ENCODE measurements at regions not wholly inside any gene's neighbourhood (a gene's known extent, or its start where the extent isn't known, plus 50 kb on each side); places are given as distances from the start of the nearest gene placed in this dataset.
"Not testable (repeated sequence)": the region's sequence is repeated elsewhere in the genome, so short reads cannot be mapped to it uniquely, and the experiment has no call there.

DNA sequence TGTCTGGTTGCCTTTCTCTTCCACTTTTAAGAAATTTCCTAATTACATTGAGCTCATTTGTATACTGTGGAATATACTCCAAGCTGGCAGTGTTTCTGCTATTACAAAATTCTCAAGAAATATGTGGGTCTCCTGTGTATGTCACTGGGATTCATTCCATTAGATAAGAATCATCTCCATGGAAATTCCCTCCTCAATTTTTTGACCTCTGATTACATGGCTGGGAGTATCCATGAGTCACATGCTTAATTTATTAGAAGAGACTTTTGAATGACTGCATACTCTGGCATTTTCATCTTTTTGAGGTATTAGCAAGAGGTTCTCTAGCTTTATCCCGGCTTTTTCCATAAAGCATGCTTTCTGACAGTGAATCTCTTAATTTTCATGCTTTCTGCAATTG, 665.5 kb upstream of the CNTNAP5 start:
- in situ Hi-C loops (cut with HindIII; ENCODE audit: low pct_unique_long_range_greater_than_20kb, low sequenced_read_pairs) = no loop called here
- no peak for DNase-seq (ENCODE audit: low read depth)

DNA sequence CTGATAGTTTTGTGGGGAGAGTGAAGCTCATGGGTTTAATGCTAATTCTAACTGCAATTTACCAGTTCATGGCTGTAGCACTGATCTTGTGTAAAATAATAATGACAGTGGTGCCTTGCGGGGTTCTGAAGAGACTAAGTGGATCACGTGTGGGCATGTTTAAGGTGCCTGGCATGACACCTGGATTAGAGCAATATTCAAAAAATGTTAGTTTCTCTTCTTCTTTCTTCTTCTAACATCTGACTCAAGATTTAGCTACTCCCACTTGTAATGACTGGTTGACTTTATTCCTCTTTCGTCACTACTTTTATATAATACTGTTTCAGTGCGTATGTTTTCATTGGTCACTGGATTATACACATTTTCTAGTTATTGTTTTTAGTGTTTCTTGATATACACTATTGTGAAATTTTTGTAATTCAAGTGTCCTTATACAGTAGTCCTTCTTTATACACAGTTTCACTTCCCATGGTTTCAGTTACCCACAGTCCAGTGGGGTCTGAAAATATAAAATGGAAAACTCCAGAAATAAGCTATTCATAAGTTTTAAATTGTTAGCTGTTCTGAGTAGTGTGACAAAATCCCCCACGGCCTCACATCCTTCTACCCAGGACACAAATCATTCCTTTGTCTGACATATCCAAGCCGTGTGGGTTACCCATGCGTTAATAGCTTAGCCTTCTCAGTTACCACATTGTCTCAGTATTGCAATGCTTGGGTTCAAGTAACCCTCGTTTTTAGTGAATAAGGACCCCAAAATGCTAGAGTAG, 662.2 kb upstream of the CNTNAP5 start:
- no peak for DNase-seq (ENCODE audit: low read depth)
- in situ Hi-C loops (cut with HindIII; ENCODE audit: low pct_unique_long_range_greater_than_20kb, low sequenced_read_pairs) = no loop called here

DNA sequence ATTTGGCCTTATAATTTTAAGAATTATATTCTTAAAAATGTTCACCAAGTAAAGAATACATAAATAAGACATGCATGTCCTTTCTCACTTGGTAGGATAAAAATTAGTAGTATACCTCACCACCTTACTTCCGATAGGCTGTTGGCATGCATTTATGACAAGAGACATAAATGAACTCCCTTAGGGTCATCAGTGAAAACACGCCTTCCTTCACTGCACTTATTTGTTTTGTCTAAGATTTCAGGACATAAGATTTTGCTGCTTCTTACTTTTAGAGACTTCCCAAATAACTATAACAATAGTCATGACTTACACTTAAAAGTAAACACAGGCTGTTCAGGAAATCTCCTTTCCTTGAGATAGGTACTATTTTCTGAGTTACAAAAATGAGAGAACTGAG, 661.3 kb upstream of the CNTNAP5 start:
- in situ Hi-C loops (cut with HindIII; ENCODE audit: low pct_unique_long_range_greater_than_20kb, low sequenced_read_pairs) = no loop called here
- DNase-seq (ENCODE audit: low read depth) = no peak

DNA sequence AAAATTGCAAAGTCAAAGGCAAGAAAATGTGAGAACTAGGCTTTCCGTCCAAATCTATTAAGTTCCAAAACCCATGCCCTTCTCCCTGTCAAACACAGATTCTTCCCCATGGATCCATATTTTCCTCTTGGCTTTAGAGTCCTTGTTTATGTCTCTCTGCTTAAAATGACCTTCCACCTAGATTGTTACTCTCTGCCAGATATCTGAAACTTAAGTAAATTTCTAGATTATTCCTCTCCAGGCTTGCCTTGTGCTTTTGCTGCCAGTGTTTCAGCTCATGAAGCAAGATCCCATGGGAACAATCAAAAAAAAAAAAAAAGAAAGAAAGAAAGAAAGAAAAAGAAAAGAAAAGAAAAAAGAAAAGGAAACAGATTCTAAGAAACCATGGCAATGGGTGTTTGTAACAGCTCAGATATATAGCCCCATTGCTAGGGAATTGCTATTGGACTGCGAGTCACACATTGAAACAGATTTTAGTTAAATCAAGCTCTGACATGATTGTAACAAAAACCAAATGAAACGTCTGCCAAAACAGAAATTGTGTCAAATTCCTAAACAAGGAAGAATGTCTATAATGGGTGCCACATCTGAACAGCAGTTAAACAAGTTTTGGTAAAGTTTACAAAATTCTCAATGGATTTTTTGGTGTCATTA, 660.7 kb upstream of the CNTNAP5 start:
- in situ Hi-C loops (cut with HindIII; ENCODE audit: low pct_unique_long_range_greater_than_20kb, low sequenced_read_pairs) = no loop called here
- DNase-seq (ENCODE audit: low read depth) = no peak

DNA sequence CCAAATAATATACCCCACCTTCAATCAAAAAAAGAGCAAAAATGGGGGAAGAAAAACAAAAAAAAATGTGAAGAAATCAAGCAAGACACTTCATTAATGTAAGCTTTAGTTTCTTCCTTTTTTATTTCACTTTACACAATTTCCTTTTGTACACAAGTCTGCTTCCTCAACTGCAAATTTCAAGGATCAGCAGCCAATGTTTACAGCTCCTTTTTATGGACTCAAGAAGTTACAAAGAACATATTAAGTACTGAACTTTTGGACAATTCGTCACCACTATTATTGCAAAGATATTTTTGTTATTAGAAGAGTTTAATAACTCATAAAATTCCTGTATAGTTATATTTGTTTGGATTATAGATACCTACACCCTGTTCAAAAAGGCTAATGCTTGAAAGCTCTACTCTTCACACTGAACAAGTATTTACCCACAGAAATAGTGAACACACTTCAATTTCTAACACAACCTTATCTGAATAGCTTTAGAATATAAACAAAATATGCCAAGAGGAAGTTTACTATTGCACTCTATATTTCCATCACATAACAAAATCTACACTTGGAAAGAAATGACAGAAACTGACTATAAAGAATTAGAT, 658.7 kb upstream of the CNTNAP5 start:
- in situ Hi-C loops (cut with HindIII; ENCODE audit: low pct_unique_long_range_greater_than_20kb, low sequenced_read_pairs) = no loop called here
- DNase-seq (ENCODE audit: low read depth) = no peak

DNA sequence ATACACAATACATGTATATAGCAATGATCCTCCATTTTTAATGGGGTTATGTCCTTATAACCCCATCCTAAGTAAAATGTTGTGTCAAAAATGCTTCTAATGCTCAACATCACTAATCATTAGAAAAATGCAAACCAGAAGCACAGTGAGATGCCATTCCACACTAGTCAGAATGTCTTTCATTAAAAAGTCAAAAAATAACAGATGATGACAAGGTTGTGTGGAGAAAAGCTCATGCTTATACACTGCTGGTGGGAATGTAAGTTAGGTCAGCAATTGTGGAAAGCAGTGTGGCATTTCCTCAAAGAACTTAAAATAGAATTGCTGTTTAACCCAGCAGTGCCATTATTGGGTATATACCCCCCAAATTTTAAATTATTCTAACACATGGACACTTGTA, 654.9 kb upstream of the CNTNAP5 start:
- in situ Hi-C loops (cut with HindIII; ENCODE audit: low pct_unique_long_range_greater_than_20kb, low sequenced_read_pairs) = no loop called here

DNA sequence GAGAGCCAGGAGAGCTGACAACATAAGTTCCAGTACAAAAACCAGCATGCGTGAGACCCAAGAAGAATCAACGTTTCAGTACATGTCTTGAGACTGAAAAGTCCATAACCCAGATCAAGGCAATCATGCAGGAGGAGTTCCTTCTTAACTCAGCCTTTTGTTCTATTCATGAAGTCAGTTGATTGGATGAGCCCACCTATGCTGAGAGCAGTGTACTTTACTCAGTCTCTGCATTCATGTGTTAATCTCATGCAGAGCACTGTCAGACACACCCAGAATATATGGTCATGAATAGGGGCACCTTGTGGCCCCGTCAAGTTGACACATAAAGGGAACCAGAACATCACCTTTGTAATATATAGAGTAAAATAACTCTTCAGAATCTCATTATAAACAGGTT, 653.6 kb upstream of the CNTNAP5 start:
- in situ Hi-C loops (cut with HindIII; ENCODE audit: low pct_unique_long_range_greater_than_20kb, low sequenced_read_pairs) = no loop called here
- no peak for DNase-seq (ENCODE audit: low read depth)

More for the DNA sequence above, 654.9 kb upstream of the CNTNAP5 start:
- DNase-seq (ENCODE audit: low read depth) = no peak

DNA sequence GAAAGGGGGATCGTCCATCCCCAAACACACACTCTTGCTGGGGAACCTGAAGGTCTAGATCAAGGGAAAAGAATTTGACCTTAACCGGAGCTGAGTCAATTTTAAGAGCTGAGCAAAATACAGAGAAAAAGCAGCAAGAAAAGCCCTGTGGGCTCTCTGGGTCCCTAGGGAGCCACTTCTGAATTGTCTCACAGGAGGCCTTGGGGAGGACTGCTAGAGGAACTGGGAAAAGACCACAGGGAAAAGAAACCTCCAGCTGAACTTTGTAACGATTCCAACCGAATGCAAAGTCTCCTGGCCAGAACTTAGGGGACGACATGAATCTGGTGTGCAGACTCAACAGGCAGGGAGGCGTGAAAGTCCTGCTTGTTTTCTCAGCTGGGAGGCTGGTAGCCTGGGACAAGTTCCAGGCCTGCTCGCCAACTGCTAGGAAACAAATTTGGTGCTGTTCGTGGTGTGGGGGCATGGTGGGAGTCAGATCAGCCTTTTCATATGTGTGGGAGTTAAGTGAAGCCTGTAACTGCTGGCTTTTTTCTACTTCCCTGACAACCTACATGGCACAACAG, 644.6 kb upstream of the CNTNAP5 start:
- DNase-seq (ENCODE audit: low read depth) = no peak
- in situ Hi-C loops (cut with HindIII; ENCODE audit: low pct_unique_long_range_greater_than_20kb, low sequenced_read_pairs) = no loop called here

DNA sequence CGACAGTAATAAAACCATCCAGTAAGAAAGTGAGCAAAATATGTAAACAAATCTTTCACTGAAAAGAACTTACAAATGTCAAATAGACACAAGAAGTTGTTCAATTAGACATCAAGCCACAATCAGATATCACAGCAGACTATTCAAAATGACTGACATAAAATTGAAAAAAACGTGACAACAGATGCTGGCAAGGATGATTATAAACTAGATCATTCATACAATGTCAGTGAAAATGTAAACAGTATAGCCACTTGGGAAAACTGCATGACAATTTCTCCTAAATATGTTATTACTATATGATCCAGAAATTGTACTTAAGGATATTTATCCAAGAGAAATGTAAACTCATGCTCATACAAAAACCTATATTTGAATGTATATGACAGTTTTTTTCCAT, 609.4 kb upstream of the CNTNAP5 start:
- in situ Hi-C loops (cut with HindIII; ENCODE audit: low pct_unique_long_range_greater_than_20kb, low sequenced_read_pairs) = no loop called here
- no peak for DNase-seq (ENCODE audit: low read depth)

DNA sequence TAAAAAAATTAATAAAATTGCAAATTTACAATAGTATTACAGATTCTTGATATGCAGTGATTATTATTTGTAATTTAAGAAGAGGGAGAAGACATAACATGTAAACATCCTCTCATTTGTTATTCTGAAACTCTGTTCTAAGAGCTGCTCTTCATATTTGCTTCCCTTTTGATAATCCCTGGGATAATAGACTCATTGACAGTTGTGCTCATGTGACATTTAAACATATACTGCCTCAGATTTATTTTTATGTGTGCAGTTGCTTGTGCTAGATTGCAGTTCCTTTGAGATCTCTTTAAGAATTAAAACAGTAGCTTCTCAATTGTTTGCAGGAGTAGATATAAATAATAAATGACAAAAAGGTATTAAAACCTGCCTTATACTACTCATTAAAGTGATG, 605.1 kb upstream of the CNTNAP5 start:
- no peak for DNase-seq (ENCODE audit: low read depth)
- in situ Hi-C loops (cut with HindIII; ENCODE audit: low pct_unique_long_range_greater_than_20kb, low sequenced_read_pairs) = no loop called here

DNA sequence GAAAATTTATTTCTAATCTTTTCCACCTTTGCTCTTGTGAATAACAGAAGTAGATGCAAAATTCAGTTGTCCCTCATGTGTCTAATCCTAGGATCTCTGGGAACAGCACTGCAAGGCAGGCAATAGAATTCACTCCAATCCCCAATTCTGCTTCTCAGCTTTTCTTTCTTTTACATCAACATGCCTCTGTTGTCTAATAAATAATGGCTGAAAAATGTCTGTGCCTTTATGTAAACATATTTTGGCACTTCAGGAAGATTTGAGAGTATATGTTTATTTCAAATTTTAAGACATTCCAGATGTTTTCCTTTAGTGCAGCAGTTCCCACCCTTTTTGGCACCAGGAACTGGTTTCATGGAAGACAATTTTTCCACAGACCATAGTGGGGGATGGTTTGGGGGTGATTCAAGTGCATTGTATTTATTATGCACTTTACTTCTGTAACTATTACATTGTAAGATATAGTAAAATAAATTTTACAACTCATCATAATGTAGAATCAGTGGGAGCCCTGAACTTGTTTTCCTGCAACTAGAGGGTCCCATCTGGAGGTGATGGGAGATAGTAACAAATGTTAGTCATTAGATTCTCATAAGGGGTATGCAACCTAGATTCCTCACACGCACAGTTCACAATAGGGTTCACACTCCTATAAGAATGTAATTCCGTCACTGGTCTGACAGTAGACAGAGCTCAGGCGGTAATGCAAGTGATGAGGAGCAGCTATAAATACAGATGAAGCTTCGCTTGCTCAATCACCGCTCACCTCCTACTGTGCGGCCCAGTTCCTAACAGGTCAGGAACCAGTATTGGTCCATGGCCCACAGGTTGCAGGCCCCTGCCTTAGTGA, 590.3 kb upstream of the CNTNAP5 start:
- in situ Hi-C loops (cut with HindIII; ENCODE audit: low pct_unique_long_range_greater_than_20kb, low sequenced_read_pairs) = no loop called here
- DNase-seq (ENCODE audit: low read depth) = no peak

DNA sequence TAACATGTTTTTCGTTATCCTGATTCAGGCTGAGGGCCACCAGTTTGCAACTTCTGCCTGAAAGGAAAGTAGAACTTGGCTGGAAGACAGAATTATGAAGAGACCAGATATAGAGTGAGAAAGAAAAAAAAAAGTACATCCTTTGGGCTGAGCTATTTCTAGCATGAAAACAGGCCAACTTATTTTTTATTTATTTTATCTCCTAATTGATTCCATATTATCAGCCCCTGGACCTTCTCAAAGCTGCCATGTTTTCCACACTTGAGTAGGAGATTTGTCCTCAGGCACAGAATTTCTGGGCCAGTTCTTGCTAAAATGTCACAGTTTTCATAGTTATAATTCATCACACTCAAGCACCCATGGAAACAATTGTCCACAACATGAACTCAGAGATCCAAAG, 586.8 kb upstream of the CNTNAP5 start:
- in situ Hi-C loops (cut with HindIII; ENCODE audit: low pct_unique_long_range_greater_than_20kb, low sequenced_read_pairs) = no loop called here
- no peak for DNase-seq (ENCODE audit: low read depth)

DNA sequence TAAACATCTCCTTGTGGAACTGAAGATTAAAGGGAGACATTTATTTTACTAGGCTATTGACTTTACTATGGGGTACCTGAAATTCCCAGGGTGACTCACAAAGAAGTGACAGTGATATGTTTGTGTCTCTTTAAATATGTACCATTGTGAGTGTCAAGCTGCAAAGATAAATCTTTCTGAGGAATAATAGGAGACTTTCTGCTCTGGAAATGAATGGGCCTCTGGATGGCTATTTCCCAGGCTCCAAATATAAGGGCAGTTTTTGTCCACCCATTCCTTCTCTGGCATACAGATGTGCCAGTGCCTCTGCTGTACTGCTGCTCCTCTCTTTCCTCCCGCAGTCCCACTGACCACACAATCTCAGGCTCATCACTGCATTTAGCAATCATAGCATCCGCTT, 586.4 kb upstream of the CNTNAP5 start:
- in situ Hi-C loops (cut with HindIII; ENCODE audit: low pct_unique_long_range_greater_than_20kb, low sequenced_read_pairs) = no loop called here
- no peak for DNase-seq (ENCODE audit: low read depth)

DNA sequence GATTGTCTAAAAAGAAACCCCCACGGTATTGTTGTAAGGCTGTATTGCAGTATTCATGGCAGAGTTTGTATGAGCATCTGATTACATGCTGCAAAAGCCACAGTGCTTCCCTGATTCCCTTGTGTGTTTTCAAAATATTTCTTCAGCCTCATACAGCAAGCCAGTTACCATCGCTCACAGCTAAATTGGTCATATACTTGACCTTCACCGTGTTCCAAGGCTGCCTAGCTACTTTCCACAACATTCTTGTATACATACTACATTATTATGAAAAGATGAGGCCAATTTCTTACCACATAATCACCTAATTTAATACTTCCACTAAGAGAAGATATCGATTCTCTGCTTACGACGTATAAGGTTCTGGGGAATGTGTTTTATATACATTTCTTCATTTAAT, 576.3 kb upstream of the CNTNAP5 start:
- DNase-seq (ENCODE audit: low read depth) = no peak
- in situ Hi-C loops (cut with HindIII; ENCODE audit: low pct_unique_long_range_greater_than_20kb, low sequenced_read_pairs) = no loop called here

DNA sequence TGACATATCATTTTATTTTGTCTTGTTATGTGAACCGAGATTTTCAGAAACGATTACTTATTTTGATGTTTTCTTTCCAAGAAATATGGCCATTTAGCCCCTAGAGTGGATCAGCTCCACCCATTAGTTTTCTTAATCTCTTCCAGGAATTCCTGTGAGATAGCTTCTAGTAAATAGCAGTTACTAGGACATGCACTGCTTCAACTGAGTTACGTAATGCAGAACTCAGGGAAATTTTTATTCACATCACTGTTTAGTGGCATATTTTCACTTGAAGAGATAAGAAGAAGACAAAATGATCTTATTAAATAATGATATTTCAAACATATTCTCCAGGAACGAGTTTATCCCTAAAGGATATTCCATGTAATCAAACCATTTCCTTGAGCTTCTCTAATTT, 573.5 kb upstream of the CNTNAP5 start:
- in situ Hi-C loops (cut with HindIII; ENCODE audit: low pct_unique_long_range_greater_than_20kb, low sequenced_read_pairs) = no loop called here
- DNase-seq (ENCODE audit: low read depth) = no peak

DNA sequence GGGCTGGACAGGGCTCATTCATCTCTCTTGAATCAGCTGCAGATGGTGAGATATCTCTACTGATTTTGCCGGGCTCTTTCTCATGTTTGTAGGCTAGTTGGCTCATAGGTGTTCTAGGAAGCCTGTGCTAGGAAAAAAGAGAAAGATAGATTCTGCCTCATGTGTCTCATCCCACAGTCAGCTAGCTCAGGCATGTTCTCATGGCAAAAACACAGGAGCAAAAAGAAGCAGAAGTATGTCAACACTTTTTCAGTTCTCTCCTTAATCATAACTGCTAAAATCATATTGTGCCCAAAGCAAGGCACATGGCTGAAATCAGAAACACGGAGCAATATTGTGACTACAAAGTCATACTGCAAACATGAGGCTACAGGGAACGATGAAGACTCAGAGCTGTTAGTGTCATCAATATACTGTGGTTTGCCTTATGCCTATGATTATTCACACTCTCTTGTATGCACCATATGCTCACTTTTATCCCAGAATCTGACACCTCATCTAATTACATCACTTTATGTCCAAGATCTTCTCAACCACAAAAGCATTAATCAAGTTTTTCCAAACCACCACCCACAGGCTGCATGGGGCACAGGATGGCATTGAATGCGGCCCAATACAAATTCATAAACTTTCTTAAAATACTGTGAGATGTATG, 571.9 kb upstream of the CNTNAP5 start:
- DNase-seq (ENCODE audit: low read depth) = no peak
- in situ Hi-C loops (cut with HindIII; ENCODE audit: low pct_unique_long_range_greater_than_20kb, low sequenced_read_pairs) = no loop called here

DNA sequence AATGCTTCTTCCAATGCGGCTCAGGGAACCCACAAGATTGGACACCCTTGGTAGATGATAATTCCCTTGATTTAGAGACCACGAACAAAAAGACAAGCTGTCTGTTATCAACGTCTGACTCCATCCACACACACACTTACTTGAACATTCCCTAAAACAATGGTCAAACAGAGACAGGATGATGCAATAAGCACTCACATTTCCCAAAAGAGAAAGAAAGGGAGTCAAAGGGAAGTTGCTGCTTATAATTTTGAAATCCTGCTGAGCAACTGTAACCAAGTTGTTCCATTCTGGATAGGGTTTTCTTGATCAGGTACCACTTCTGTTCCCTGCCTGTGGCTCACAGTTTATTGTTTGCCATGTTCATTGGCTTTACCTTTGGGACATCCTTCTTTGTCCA, 571.3 kb upstream of the CNTNAP5 start:
- no peak for DNase-seq (ENCODE audit: low read depth)
- in situ Hi-C loops (cut with HindIII; ENCODE audit: low pct_unique_long_range_greater_than_20kb, low sequenced_read_pairs) = no loop called here

DNA sequence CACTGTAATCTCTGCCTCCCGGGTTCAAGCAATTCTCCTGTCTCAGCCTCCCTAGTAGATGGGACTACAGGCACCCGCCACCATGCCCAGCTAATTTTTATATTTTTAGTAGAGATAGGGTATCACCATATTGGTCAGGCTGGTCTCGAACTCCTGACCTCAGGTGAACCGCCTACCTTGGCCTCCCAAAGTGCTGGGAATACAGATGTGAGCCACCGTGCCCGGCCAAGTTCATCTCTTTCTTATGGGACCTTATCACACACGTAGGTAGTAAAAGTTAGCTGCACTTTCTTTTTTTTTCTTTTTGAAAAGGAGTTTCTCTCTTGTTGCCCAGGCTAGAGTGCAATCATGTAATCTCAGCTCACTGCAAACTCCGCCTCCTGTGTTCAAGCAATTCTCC, 569.9 kb upstream of the CNTNAP5 start:
- in situ Hi-C loops (cut with HindIII; ENCODE audit: low pct_unique_long_range_greater_than_20kb, low sequenced_read_pairs); DNase-seq (ENCODE audit: low read depth): not testable (repeated sequence)

Measured in Caki2 (cell line).